Cerebellar nuclear complex (tissue), 1 donor: ENCODE measurements at regions not wholly inside any gene's neighbourhood (a gene's known extent, or its start where the extent isn't known, plus 50 kb on each side); places are given as distances from the start of the nearest gene placed in this dataset.
"Not testable (repeated sequence)": the region's sequence is repeated elsewhere in the genome, so short reads cannot be mapped to it uniquely, and the experiment has no call there.

Experiments
- DNase-seq, 2 experiments: peaks; one replicate each; lab custom pipeline; 2025; lab: John Stamatoyannopoulos, UW

DNA sequence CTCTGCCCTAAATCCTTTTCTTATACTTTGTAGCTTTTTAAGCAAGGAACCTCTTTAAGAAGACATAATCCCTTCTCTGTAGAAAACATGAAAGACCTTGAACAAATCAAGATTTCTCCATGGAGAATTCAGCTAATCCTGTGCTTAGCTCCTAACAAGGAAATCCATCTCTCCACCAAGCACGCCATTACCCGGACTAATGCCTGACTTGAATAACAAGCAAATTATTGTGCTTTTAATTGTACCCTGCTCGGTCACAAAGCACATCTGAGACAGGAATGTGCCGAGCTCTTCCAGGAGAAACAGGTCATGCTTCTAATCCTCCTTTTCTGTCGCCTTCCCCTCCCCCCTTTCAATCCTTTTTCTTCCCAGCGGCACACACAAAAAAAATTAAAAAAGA is 141.3 kb downstream of the PSAT1 start:
- no peak for DNase-seq

DNA sequence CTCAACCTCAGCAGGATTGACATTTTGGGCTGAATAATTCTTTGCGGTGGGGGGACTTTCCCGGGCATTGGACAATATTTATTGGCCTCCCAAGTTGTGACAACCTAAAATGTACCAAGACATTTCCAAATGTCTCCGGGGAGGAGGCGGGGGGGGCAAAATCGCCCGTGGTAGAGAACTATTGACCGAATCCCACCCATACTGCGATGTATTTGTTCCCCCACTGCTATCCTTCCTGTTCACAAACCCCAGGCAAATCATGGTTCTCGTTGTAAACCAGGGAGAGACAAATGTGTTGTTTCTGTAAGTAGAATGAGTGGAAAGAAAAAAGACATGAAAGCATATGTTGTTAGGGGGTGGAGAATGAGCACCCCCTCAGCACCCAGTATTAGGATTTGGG is 141.9 kb downstream of the PSAT1 start:
- no peak for DNase-seq

DNA sequence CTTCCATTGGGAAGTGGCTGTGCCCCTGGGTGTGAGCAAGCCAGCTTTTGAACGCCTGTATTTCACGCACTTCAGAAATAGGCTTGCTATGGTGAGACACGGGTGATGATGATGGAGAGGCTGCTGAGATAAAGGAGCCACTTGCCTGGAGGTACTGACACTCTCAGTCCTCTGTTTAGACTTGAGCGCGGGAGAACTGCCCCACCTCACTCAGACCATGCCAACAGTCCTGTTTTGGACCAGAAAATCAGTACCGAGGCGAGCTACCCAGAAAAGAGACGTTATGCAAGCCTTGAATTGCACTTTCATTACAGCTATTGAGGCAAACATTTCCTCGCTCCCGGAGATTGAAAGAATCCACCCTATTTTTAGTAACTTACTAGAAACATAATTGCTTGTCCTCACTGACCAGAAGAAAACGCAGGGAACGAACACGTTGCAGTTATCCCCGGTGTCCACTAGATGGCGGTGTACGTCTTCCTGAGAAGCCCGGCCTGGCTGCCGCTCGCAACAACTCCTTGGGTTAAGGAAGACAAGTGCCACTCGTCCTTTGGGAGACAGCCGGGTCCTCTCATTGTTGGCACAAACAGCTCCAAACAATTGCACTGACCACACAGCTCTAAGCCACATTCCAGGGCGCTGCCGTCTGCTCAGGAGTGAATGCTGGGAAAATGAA is 142.4 kb downstream of the PSAT1 start:
- DNase-seq = peak in 1 of 2 experiments; percentile 45

DNA sequence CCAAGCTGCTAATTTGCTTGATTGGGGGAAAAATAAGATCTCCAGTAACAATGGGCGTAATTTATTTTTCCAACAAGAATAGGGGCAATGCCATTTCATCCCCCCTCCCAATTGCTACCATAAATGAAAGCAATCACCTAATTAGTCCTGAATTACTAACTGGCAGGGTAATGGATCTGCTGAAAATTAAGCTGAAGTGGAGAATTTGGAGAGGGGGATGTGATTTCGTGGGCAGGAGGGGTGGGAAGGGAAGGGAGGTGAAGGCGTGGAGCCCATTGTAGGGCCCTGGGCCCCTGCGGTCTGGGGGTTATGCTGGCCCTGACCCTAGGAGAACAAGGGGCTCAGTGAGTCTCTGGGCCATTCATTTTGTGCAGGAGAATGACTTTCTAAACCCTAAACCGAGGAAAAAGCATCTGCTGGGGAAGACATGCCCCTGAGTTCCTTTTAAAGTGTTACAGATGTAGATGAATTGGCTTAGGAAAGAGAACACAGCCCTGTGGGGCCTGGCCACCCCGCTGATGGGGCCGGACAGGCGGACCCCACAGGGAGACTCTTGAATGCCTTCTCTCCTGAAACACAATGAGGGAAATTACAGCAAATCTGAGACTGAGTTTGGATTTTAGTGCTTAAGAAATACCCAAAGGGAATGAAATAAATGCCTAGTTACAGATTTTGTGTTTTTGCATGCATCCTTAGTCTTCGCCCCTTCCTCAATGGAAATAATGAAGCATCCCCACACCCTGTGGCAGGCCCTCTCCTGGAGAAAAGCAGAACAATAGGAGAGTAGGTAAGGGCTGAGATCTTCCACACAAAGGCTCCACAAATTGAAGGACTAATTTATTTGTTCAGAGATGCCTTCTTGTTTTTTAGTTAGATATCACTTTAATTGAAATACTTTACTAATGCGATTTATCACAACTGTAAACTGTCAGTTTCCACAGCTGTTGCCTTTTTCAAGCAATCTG is 143.2 kb downstream of the PSAT1 start:
- DNase-seq = no peak

DNA sequence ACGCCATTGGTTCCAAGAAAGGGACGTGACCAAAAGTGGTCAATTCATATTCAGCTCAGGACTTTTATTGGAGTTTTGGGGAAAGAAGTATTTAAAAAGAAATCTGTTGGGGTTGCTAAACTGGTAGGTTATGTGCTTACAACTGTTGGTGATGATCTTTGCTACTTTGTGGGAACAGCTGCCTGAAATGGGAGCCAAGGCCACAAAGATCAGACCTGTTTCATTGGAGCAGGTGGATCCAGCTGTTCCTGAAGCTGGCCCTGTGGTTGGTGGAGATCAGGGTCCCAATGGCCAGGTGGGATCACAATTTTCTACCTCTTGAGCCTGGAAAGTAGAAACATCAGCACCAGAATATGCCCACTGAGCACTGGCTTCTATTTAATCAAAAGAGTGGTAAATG is 144.5 kb downstream of the PSAT1 start:
- DNase-seq = no peak

DNA sequence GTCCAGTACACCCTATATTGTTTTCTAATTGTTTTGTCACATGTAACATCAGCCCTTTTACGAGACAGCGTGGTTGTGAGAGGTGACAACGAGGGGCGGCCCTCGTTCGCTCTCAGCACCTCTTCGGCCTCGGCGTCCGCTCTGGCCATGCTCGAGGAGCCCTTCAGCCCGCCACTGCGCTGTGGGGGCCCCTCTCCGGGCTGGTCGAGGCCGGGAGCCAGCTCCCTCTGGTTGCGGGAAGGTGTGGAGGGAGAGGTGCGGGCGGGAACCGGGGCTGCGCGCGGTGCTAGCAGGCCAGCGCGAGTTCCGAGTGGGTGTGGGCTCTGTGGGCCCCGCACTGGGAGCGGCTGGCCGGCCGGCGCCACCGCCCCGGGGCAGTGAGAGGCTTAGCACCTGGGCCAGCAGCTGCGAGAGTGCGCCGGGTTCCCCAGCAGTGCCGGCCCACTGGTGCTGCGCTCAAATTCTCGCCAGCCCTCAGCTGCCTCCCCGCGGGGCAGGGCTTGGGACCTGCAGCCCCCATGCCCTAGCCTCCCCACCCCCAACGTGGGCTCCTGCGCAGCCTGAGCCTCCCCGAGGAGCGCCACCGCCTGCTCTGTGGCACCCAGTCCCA is 145.0 kb downstream of the PSAT1 start:
- no peak for DNase-seq

DNA sequence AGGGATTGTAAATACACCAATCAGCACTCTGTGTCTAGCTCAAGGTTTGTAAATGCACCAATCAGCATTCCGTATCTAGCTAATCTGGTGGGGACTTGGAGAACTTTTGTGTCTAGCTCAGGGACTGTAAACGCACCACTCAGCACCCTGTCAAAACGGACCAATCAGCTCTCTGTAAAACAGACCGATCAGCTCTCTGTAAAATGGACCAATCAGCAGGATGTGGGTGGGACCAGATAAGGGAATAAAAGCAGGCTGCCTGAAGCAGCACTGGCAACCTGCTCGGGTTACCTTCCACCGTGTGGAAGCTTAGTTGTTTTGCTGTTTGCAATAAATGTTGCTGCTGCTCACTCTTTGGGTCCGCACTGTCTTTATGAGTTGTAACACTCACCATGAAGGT is 145.7 kb downstream of the PSAT1 start:
- not testable (repeated sequence) for DNase-seq

DNA sequence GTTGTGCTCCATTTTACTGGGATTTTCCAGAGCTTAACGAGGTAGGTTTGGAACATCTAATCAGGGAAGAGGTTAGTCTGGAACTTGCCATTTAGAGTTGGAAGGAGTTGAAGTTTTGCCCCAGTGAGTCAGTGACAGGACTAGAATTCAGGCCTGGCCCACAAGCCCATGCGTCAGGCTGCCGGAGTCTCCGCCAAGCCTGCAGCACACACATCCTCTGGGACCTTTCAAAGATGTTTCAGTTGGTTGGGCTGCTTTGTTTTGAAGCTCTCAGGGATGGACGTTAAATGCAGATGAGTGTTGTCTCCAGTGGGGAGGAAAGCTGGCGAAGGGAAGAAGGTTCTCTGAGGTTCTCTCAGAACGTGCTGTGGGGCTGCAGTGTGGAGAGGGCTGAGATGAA is 147.0 kb downstream of the PSAT1 start:
- DNase-seq = no peak

DNA sequence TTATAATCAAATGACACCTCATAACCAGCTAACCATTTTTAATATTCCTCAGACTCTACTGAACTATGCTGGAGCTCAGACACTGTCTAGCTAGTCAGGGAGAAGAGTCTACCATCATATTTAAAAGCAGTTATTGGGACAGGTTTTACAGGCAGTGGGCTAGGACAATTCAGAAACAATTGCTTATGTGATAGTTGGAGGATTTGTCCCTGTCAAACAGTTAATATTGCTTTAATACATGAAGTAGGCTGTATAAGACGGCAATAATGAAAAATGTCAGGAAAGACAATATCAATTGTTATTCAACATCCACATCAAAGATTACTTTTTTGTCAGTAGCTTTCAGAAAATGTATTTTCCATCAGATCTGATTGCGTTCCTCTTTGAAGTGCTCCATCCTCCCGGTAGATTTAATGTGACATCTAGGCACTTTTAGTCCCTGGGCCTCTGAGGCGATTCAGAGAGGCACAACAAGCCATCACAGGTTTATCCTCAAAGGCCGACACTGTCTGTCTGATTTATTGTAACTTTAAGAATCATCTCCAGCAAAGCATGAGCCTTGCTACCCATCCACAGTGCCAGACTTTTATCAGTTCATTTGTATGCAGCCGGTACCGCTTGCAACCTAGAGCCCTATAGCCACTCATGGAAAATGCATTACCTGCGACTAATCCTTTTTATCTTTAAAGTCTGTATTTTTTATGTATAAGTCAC is 152.2 kb downstream of the PSAT1 start:
- no peak for DNase-seq

DNA sequence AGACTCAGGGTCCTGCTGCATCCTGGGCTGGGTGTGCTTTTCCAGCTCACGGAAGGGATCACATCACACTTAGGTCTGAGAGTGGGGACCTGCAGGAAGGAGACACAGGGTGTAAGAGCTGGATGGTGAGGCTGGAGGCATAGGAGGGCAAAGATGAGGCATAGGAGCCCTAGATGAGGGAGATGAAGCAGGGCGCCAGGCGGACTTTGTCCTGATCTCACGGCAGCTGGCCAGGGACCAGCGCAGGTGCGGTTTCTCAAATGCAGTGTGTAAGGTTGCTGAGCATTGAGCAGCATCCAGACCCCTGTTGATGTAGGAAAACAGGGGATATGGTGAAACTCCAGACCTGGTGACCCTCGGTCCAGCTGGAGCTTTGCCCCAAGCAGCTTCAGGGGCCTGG is 156.5 kb downstream of the PSAT1 start:
- no peak for DNase-seq

DNA sequence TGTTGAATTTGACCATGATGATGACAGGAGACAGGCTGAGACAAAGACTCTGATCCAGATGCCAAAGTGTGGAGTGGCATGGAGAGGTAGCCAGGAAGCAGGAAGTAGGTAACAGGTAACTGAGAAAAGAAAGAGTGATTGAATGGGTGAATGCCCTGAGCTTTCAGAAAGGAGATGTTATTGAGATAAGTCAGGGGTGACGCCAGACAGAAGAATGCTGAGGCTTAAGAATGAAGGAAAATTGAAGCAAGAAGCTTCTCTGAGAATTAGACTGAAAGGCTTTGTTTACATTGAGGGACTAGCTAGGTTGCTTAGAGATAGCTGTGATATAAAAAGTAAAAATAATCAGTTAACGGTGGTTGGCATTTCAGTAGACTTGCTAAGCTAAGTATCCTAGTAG is 165.7 kb downstream of the PSAT1 start:
- DNase-seq = no peak

DNA sequence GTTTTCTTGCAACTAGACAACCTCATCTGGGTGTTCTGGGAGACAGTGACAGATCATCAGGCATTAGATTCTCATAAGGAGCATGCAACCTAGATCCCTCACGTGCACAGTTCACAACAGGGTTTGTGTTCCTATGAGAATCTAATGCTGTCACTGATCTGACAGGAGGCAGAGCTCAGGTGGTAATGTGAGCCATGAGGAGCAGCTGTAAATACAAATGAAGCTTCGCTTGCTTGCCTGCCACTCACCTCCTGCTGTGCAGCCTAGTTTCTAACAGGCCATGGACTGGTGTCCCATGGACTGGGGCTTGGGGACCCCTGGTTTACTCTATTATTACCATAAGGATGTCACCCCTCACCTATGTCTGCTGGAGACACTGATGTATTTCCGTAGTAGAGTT is 166.8 kb downstream of the PSAT1 start:
- no peak for DNase-seq

DNA sequence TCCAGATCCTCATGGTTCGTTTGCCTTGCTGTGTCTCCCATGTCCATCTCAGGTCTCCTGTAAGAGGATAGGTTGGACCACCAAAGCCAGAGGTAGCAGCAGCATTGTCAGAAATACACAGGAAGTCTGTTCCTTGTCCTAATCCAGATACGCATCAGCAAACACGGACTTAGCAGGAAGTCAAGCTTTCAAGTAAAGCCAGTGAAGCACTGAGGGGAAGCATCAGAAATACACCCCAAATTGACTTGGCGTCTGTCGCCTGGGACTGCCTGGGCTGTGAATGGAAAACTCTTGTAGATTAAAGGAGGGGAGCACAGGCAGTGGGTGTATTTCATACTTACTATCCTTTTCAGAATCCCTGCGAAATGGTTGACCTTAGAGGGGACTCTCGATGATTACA is 171.3 kb downstream of the PSAT1 start:
- no peak for DNase-seq

DNA sequence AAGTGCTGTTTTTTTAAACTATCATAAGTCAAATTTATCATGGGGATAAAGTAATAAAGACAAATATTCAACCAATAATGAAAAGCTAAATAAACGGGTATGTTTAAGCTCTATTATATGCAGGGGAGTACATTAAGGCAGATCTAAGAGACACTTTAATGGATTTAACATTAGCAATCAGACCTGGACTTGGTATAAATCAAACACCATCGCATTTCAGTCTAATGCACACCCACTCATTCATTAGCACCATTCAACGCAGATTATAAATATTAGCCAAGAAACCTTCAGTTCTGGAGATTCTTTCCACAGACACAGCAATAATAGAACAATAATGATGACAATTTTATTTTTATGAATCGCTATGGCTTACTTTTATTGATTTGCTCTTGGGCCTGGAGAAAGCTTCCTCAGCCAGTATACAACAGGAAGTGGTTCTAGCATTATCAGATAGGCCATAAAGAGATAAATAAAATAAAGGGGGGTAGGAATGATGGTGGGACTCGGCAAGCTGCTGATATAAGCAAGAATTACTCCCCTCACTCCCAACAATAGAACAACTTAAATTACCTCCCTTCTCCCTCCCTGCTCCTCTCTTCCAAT is 172.2 kb downstream of the PSAT1 start:
- no peak for DNase-seq

DNA sequence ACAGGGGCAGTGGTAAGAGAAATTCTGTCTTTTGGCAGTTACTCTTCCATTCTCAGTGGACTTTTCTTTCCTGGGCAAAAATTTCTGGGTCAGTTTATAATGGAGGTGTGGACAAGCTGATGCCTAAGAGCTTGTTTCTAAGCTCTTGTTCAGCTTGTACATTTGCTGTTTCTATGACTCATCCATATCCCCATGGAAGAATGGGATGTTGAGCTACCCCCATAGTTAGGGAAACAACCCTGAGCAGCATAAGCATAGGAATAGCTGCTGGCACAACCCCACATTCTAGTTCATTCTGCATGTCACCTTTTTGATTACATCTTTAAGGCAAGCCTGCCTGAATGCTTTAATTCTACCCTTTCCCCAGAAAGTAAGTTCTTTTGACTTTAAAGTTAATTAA is 173.3 kb downstream of the PSAT1 start:
- no peak for DNase-seq

DNA sequence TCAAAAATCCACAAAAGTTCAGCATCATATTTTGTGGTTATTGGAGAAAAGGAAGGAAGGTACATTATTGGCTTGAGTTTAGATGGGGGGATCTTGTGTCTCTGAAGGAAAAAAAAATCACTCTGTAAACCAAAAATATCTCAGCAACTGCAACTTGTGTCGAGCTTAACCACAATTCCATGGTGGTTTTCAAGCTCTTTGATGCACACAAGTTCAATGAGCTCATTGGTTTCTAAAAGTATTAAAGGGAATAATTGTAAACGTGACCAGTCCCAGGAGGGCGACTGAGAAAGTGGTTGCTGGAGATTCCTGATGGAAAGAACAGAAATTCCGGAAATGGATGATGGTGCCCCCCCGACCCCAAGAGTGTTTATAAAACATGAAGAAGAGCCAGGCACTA is 173.8 kb downstream of the PSAT1 start:
- DNase-seq = no peak

DNA sequence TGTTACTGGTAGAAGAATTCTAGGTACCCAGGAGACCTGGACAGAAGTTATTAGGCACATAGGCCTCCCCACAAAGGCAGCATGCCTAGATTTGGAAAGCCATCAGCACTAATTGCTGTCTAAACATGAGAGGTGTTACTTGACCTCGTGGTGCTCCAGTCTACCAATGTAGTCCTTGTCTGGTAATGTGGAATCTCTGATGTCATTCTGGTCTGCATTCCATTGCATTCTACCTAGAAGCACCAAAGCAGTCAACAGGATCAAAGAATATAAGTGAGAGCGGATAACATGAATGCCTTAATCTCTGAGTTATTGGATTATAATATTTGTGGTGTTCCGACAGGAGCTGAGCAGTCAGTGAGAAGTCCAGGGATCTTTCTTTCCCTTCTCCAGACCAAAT is 175.2 kb downstream of the PSAT1 start:
- no peak for DNase-seq

DNA sequence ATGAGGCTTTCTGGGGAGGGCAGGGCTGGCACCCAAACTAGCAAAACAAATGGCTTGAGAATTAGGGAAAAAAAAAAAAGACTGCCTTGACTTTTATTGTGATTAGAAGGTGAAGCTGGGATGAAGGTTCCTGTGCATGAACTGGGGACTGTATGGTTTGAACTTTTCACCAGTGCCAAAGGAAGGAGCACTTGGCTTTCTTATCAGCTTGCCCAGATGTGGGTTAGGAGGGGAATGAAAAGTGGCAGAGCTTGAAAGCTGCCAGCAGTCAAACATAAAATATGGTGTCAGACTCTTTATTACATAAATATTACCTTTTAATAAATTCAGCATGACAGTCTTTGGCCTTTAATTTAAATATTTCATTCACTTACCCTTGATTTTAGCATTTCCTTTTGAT is 182.5 kb downstream of the PSAT1 start:
- DNase-seq = no peak

DNA sequence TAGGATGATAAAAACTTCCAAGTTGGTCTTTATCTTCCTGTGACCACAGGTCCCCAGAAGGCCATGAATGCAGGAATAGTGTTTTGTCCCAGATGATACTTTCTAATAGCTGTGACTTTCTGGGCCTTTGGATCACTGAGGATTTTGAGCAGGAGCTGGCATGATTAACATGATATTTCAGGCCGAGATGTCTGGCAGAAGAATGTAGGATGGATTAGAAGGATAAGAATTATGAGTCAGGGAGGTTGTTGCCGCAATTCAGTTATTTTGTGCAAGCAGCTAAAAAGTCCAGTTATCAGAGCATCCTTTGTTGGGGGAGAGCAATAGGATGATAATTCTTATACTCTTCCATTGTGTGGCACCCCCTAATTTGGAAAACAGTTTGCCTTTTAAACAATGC is 189.7 kb downstream of the PSAT1 start:
- no peak for DNase-seq

DNA sequence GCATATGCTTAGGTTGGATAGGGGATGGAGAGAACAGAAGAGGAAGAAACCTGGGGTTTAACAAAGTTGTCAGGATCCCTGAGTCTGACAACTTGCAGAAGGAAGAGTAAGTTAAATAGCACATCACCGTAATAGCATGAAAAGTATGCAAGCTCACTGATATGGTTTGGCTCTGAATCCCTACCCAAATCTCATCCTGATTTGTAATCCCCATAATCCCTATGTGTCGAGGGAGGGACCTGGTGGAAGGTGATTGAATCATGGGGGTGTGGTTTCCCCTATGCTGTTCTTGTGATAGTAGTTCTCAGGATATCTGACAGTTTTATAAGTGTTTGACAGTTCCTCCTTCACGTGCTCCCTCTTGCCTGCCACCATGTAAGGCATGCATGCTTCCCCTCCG is 193.3 kb downstream of the PSAT1 start:
- no peak for DNase-seq

DNA sequence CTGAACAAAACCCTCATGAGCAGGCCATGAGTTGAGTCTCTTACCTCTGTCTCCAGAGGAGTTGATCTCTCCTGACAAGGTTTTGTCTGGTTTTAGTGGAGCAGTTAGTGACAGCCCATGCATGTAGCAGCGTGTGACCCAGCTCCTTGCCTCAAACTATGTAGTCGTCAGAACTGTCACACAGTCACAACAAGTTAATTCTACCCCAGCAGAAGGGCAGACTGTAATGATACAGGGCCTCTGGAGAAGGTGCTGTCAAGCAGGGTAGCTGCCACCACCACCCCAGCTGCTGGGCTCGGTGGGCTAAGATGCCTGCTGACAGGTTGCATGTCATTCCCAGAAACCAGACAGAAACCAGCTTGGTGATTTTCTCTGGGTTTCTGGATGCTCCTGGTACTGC is 194.5 kb downstream of the PSAT1 start:
- DNase-seq = no peak

DNA sequence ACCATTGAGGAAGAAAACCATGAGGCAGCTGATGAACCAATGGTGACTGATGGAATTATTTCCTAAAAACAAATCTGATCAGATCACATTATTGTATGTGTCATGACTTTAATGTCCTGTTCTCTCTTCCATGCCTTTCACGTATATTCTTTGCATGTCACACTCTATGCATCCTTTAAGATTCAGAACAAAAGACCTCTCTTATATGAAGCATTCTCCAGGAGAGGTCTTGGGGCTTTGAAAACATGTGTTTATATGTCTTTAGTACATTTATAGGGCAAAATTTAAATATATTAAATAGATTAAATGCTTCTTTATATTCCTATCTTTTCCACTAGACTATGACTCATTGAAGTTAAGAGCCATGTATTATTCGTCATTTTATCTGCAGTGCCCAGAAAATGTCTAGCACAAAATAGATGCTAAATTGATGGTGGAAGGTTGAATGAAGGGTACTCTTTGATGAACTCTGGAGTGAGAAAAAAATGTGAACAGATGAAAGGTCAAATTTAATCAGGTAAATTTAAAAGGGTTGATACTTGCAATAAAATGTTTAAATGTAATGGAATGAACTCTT is 196.3 kb downstream of the PSAT1 start:
- DNase-seq = no peak
